NCI-H2107 (cell line): ENCODE measurements at regions not wholly inside any gene's neighbourhood (a gene's known extent, or its start where the extent isn't known, plus 50 kb on each side); places are given as distances from the start of the nearest gene placed in this dataset.

Experiments used
- DNase-seq: peaks from one replicate; lab custom pipeline; 2025; lab: John Stamatoyannopoulos, UW

DNA sequence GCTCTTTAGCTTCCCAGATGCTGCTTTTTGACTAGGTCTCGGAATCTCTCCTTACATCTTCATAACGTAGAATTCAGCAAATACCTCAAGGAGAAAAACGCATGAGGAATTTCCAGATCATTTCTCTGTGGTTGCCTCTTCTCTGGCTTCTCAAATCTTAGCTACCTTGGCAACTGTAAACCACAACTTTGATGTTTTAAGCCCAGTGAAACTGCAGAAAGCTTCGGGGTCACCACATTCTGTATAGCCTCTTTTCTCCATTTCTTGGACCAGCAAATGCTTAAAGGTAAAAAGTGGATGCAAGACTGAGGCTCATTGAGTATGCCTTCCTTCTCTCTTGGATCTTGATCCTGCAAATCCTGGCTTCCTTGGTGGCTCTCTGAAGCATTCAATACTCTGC is 125.5 kb upstream of the FBXL4 start:
- no peak for DNase-seq

DNA sequence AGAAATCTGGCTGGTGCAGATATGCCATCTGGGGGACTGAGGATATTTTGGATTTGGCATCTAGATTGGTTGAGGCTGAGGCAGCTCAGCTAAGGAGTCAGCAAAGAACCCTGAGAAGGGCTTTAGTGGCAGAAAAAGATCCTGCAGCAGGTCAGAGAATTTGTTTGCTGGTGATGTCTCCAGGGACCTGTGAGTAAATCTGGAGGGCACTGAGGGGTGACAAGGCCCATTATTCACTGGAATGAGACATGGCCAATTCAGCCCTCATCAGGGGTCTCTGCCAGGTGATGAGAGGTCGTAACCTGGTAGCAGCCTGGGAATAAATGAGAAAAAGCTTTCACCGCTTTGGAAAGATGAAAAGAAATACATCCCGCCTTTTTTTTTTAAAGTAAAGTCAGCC is 118.3 kb upstream of the FBXL4 start:
- DNase-seq, result no peak

DNA sequence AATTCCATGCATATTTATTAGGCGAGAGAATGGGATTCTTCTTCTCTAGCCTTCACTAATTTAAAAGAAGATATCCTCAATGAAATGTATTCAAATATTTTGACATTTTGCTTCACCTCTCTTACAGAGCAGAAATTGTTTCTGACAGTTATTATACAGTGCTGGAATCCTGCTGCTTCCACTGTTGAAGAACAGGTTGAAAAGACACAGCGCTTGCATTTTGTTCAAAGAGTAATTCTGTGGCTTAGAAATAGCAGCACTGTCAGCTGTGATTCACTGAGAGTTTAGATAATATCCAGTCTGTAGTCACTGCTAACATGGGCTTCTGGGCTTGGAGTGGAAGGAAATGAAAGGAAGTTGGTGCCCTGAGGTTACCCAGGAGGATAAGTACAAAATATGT is 117.1 kb upstream of the FBXL4 start:
- DNase-seq, result no peak

DNA sequence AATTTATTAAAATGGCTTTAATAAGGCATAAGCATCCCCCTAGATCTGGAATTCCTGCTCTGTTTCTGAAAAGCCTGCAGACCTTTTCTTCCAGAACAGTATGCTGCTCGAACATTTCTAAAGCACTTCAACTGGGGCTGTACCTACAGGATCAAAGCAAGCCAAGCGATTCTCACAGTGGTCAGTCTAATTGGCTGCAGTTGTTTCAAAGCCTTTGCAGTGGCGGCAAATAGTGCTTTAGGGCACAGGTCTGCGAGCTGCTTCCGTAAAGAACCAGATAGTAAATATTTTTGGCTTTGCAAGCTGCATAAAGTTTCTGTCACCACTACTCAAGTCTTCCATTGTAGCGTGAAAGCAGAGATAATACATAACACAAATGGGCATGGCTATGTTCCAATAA is 88.9 kb upstream of the FBXL4 start:
- DNase-seq, result no peak

DNA sequence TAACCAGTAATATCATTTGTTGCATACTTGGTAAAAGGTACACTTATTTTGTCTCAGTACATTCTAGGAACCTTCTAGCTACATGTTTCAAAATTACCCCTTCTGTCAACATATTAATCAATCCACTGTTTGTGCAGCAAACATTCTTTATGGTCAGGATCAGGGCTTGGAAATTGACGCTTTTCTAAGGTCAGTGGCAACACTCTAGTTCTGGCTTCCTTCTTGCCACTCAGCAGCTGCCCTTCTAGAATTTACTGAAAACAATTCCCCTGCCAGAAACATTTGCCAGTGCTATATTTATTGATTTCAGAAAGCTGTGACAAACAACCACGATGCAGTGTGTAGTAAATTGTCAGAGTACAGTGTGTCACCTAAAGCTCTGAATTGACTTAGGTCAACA is 84.7 kb upstream of the FBXL4 start:
- DNase-seq, result no peak

DNA sequence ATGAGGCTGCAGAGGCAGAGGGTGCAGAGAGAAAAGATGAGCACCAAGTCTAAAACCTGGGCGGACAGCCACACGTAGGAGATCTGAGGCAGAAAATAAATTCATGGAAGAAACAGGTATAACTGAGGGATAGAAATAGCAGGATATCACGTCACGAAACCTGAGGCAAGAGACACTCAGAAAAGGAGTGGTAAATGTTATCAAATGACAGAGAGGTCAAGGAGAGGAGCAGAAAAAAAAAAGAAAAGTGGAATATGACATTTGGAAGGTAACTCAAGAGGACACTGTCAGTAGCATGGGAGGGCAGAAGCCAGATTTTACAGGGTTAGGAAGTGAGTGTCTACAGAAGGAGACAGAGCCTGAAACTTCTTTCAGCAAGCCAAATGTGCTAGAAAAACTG is 84.2 kb upstream of the FBXL4 start:
- no peak for DNase-seq

DNA sequence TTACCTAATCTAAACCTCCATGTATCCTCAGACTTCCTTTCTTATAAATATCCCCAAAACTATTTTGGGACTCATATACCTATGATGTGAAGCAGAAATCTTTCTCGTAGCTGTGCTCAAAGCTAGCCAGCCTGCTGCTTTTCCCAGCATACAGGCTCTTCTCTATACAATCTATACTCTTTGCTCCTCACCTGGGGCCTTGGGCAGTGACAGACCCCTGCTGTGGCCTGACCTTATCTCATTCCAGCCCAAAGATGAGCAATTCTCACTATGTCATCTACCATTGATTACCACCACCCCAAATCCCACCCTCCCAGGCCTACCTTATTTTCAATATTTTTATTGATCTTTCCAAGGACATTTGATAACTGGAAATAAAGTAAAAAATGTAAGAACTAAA is 83.2 kb upstream of the FBXL4 start:
- DNase-seq, result no peak

DNA sequence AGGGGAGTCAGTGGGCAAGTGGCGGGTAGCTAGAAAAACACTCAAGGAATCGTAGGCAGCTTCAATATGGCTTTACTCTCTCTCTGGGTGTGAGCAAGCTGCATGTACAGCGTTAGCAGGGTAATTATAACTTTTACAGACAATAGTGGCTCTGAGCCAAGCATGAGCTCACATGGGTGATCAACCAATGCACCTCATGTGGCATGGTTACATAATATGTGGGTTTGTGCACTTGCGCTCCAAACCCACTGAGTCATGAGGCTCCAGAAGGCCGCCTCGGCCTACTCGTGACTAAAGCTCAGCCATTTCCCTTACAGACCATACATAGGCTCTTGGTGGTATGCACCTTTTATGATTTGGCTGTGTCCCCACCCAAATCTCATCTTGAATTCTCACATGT is 78.4 kb upstream of the FBXL4 start:
- DNase-seq, result no peak

DNA sequence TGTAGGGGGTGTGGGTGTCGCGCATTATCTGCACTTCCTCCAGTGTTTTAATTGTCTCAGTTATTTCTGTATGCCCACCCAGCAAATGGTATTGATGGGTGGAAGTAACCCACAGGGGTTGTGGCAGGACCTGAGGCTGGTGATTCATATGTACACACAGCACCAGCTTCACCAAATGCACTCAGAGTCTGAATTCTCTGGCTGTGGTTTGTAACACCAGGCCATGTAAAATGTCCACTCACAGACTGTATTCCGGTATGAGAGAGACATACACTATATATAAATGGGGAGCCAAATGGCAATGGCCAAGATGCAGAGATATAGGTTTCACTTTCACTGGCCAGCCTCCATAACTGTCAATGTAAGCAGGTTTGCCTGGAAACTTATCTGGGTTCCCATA is 76.3 kb upstream of the FBXL4 start:
- no peak for DNase-seq

DNA sequence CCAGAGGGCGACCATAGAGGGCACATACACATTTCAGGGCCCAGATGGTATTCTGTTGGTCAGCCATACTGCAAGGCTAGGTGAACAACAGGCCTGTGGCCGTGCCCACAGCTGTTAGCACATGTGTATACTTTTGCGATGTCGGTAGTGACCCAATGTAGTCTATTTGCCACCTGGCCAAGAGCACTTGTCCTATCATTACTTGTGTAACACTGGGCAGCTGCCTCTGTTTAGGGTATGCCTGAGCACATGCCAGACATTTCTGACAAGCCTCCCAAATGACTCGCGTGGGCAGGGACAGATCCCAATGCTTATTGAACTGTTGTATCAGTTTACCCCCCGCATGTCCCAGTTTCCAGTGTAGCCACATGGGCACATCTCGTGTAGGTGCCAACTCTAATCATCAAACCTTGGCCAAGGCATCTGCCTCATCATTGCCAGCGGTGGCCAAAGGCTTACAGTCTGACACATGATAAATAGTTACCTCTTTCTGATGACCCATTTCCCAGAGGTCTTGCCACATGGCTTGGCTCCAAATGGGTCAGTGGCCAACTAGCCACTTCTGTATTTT is 74.4 kb upstream of the FBXL4 start:
- no peak for DNase-seq

DNA sequence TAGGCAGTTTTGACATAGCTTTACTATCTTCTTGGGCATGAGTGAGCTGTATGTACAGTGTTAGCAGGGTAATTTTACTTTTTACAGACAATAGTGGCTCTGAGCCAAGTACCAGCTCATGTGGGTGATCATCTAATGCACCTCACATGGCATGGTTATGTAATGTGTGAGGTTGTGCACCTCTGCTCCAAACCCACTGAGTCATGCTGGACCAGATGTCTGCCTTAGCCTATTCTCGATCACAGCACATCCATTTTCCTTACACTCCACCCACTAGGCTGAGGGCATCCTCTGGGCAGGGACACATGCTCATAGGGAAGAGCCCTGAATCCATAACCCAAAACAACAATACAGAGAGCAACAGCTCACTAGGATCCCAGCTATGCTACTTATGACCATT is 71.6 kb upstream of the FBXL4 start:
- DNase-seq, result no peak

DNA sequence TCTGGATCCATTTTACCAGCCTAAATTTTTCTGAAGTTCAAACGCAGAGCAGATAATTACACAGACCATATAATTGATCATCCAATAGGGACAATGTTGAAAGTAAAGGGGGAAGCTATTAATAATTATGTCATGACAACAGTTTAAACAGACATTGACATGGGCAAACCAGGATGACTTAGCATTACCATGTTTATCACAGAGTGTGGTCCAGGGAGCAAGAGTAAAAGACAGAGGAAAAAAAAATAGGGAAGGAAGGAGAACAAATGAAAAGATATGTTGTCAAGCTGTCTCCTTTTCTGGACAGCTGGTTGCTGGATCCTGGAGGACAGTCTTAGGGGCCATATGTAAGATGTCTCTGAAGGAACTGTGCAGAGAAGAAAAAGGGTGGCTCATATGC is 69.4 kb upstream of the FBXL4 start:
- DNase-seq, result no peak

DNA sequence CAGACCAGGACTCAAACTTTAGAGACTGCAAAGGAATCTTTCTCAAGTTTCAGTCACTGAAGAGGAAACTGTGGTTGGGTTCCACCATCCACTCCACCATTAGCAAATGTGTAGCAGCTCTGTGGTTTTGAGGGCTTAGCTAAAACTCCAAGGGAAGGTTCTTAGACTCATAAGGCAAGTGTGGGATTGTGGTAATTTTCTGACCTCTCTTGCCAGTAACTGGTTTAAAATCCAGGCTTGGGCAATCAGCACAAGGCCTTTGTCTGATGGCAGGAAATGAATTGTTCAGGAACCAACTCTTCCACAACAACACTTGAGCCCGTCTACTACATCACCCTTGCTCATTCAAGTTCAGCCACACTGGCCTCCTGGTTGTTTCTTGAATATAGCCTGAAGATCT is 68.6 kb upstream of the FBXL4 start:
- DNase-seq, result no peak

DNA sequence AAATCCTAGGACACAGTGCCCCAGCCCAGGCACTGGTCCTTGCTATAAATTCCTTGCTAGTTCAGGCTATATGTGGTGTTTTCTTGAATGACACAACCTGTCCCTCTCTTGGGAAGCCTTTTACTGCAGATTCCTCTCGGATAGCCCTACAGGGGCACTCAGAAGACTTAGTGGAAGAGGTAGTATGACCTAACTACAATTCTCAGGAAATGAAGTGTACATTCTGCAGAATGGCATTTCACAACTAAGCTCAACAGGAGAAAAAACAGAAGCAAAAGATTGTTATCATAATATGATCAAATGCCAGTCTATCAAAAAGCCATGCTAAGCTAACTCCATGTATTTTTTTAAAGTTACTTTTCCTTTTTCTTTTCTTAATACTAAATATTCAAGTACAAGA is 66.3 kb upstream of the FBXL4 start:
- DNase-seq, result no peak

DNA sequence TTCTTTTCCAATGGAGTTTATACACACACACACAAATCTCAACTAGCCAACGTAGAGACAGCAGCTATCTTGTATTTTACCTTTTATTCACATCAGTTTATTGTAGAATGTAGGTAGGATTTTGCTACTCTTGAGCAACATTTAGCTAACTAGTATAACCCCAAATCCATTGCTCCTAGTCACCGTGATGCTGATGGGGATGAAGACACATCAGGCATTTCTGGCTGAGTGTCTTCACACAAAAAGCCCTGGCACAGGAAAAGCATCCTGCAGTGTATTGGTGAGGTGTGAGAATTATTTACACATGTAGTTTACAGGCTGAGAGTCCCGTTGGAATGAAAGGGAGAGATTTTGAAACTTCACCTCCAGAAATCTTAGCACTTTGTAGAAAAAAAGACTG is 65.9 kb upstream of the FBXL4 start:
- no peak for DNase-seq

DNA sequence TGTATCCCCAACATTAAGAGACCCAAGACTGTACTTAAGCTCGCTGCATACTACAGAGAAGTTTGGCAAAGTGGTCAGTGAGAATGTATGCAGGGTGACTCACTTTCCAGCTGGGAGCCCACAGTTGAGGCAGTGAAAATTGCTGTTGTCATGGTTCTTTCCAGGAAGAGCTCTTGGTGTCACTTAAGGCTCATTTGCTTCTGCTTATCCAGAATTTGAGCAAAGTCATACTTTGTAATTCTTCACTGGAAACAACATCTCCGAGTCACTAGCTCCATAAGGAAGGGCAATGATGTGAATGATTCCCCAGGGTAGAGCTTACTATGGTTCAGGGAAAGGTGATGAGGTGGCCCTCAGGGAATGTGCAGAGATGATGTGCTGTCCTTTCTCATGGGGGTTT is 65.4 kb upstream of the FBXL4 start:
- no peak for DNase-seq

DNA sequence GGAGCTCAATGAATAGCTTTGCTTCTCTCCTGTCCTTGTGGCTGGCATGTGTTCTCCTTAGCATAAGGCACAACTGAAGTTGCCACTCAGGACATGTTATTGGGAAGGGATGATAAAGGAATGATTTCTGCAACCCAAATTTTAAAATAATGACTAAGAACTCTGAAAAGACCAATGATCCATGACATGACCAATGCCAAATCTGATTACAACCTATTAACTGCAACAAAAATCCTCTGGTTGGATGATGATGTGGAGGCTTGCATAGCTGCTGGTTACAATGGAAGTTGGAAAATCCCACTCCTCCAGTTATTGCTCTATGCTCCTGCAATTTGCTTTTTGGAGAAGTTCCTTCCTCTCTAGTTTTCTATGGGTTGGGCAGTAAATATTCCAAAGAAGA is 63.4 kb upstream of the FBXL4 start:
- DNase-seq, result no peak

DNA sequence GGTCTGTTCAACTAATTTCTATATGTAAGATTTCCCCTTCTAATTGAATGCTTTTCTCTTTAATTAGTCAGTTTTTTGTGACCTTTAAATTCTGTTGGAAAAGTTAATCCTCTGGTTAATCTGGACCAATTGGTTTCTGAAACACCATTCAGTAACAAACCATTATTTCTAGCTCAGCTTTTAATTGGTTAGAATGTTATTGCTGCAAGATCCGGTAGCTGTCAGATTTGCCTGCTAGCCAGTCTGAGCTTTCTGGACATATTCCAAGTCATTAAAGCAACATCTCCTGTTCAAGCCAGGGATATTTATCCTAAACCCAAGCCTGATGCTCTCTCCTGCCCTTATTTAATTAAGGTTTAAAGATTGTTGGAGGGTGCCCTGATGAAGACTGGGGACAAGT is 55.1 kb upstream of the FBXL4 start:
- no peak for DNase-seq

DNA sequence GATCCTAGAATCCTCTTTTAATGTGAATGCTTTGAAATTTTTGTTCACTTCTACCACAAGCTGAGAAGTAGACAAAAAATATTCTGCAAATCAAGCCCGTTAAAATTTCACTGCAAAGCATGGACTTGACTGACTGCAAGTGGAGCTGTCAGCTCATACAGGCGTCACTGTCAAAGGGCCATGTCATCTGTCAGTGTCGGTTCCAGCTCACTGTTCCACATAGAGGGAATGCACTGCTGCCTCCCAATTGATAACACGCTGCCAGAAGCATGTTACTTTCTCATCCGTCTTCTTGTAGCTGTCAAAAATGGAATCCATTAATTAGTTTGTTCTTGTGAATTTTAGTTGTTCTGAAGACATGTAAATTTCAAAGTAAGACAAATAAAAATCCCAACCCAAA is 50.4 kb upstream of the FBXL4 start:
- no peak for DNase-seq
